Spleen (tissue), 11 donors: ENCODE measurements at regions not wholly inside any gene's neighbourhood (a gene's known extent, or its start where the extent isn't known, plus 50 kb on each side); places are given as distances from the start of the nearest gene placed in this dataset.

ENCODE experiments used
- DNase-seq: peaks from one replicate; pipeline ENCODE4 v3.0.0-alpha.2; 2020
- H3K27ac ChIP-seq, 8 donors: fragments of 200-600 bp; sonication (generic) in 7 of 8; 1 replicate in 4 of 8; 2 replicates in 4 of 8; pipeline versions ENCODE4 v1.5.0 to v1.8.0; 2016 to 2021; ENCODE audit warnings: inconsistent platforms in 4 of 8, mild to moderate bottlenecking in 4 of 8, moderate library complexity in 1 of 8
- H3K27me3 ChIP-seq, 7 donors: fragments of 200-600 bp; sonication (generic) in 6 of 7; replicated peaks in 1 of 7; 1 replicate in 4 of 7; 2 replicates in 3 of 7; pipeline versions ENCODE4 v1.5.0 to v1.8.0; 2016 to 2021; ENCODE audit warnings: inconsistent platforms in 3 of 7, mild to moderate bottlenecking in 1 of 7
- H3K36me3 ChIP-seq, 6 donors: fragments of 200-600 bp; sonication (generic) in 5 of 6; 1 replicate in 4 of 6; 2 replicates in 2 of 6; pipeline versions ENCODE4 v1.5.0 to v1.8.0; 2016 to 2021; ENCODE audit warnings: inconsistent platforms in 2 of 6
- H3K4me1 ChIP-seq, 6 donors: fragments of 200-600 bp; sonication (generic) in 5 of 6; 1 replicate in 3 of 6; 2 replicates in 3 of 6; pipeline versions ENCODE4 v1.5.0 to v1.8.0; 2016 to 2021; ENCODE audit warnings: inconsistent platforms in 3 of 6
- H3K4me3 ChIP-seq, 8 donors: fragments of 200-600 bp; sonication (generic) in 7 of 8; 1 replicate in 4 of 8; 2 replicates in 4 of 8; pipeline versions ENCODE4 v1.5.0 to v1.8.0; 2016 to 2021; ENCODE audit warnings: inconsistent platforms in 4 of 8, mild to moderate bottlenecking in 4 of 8, moderate library complexity in 2 of 8
- H3K9me3 ChIP-seq, 8 donors: fragments of 200-600 bp; sonication (generic) in 7 of 8; 1 replicate in 4 of 8; 2 replicates in 4 of 8; pipeline versions ENCODE4 v1.5.0 to v1.8.0; 2016 to 2021; ENCODE audit warnings: inconsistent platforms in 4 of 8
- POLR2A ChIP-seq, 3 donors: fragments of 450-650 bp; IDR thresholded peaks; one replicate each; pipeline ENCODE4 v1.5.1; 2017; ENCODE audit warnings: antibody characterized with exemption in 3 of 3, mild to moderate bottlenecking in 1 of 3
- POLR2AphosphoS5 ChIP-seq, 3 donors: sonication (generic); formaldehyde crosslinking; IDR thresholded peaks; one replicate each; pipeline ENCODE4 v1.5.1; 2017; ENCODE audit warnings: antibody characterized with exemption in 3 of 3
- WGBS, 5 donors: extraction: QIAGEN DNeasy Blood & Tissue Kit in 3 of 5; methylation state at CpG; one replicate each; pipeline versions ENCODE4 v1.1.5 to v1.1.7; 2013 to 2018; 5-methylcytosine and 5-hydroxymethylcytosine counted together
- intact Hi-C: fragments of 100-400 bp; cut with DNase I; formaldehyde crosslinking; loops from one replicate; pipeline ENCODE4 v1.15.0; 2023; ENCODE audit warnings: low total_unique reads
- TF ChIP-seq, protein P1 (sequence below), 11 experiments: fragments of 200-600 bp in 7 of 11; fragments of 450-650 bp in 4 of 11; sonication (generic) in 4 of 11; IDR thresholded peaks in 8 of 11; conservative IDR thresholded peaks in 3 of 11; 1 replicate in 7 of 11; 2 replicates in 4 of 11; pipeline versions ENCODE4 v1.4.0 to v1.8.0; 2016 to 2021; ENCODE audit warnings: antibody characterized with exemption in 11 of 11, inconsistent platforms in 4 of 11, mild to moderate bottlenecking in 1 of 11
- donor health status: healthy with polysubstance abuse.
- donor health status: DM: no; HTN: no; CAD: no; lungs with moderate emphysema.
- donor health status: DM: no; HTN: no; CAD: no.
- donor health status: Bipolar disorder and iron deficiency.
- donor health status: healthy.
- donor health status: DM: no; HTN: no; CAD: no.
- donor health status: DM: yes; HTN: yes; CAD: no.

DNA sequence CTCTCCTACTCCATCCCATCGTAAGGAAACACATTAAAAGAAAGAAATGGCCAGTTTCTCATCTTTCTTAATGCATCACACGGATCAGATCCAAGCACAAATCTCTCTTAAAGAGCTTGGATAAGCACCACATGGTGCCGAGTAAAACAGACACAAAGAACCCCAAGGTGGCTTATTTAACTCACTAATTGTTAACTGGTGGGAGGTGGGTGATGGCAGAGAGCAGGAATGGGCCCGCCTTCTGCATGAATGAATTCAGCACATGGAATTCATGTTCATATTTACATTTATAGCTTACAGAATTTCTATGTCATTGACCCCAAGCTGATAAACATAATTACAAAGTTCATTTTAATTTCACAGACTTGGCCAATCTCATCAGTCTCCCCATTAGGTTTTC lies 89.9 kb downstream of the MZT1 start:
- no peaks in the 10 kb centered on the region for H3K4me1 ChIP-seq
- 72 to 79% (median 77%) methylated on average over 4 of the region's 4 CpGs for WGBS, 5 donors
- H3K9me3 ChIP-seq: no peaks in the 10 kb centered on the region
- H3K36me3 ChIP-seq: no peaks in the 10 kb centered on the region
- H3K4me3 ChIP-seq: no peak overlapping the region
- H3K27me3 ChIP-seq: no peaks in the 10 kb centered on the region
- DNase-seq: no peak
- H3K27ac ChIP-seq: no peak overlapping the region
- TF ChIP-seq POLR2A (IDR thresholded peaks at IDR 0.05): no peak
- TF ChIP-seq, protein P1, sequence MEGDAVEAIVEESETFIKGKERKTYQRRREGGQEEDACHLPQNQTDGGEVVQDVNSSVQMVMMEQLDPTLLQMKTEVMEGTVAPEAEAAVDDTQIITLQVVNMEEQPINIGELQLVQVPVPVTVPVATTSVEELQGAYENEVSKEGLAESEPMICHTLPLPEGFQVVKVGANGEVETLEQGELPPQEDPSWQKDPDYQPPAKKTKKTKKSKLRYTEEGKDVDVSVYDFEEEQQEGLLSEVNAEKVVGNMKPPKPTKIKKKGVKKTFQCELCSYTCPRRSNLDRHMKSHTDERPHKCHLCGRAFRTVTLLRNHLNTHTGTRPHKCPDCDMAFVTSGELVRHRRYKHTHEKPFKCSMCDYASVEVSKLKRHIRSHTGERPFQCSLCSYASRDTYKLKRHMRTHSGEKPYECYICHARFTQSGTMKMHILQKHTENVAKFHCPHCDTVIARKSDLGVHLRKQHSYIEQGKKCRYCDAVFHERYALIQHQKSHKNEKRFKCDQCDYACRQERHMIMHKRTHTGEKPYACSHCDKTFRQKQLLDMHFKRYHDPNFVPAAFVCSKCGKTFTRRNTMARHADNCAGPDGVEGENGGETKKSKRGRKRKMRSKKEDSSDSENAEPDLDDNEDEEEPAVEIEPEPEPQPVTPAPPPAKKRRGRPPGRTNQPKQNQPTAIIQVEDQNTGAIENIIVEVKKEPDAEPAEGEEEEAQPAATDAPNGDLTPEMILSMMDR (IDR thresholded peaks at IDR 0.05 in 8 of 11, conservative IDR thresholded peaks at IDR 0.05 in 3 of 11): no peak
- no peak for TF ChIP-seq POLR2AphosphoS5 (IDR thresholded peaks at IDR 0.05)
- intact Hi-C loops: no loop called here

DNA sequence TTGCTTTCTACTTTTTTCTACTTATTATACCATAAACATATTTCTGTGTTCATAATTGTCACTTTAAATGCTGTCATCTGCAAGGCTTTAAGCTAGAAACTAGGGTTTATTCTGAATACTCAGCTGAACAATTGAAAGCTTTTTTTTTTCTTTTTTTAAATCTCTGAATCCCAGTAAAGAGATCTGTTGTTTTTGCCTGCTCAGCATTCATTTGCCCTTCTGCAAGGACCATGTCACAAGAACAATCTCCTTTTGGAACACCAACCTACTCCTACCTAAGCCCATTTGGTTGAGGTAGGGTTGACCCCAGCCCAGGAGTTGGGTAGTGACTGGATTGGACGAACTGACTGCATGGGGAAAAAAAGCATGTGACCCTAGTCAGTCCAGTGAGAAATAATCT lies 92.6 kb downstream of the MZT1 start:
- H3K36me3 ChIP-seq: no peaks in the 10 kb centered on the region
- H3K27ac ChIP-seq: no peak overlapping the region
- intact Hi-C loops: no loop called here
- no peaks in the 10 kb centered on the region for H3K4me1 ChIP-seq
- DNase-seq: no peak
- 71 to 91% (median 77%) methylated on average over 1 of the region's 1 CpG for WGBS, 5 donors
- H3K27me3 ChIP-seq: no peaks in the 10 kb centered on the region
- no peaks in the 10 kb centered on the region for H3K9me3 ChIP-seq
- no peak for TF ChIP-seq POLR2AphosphoS5 (IDR thresholded peaks at IDR 0.05)
- TF ChIP-seq, protein P1 (IDR thresholded peaks at IDR 0.05 in 8 of 11, conservative IDR thresholded peaks at IDR 0.05 in 3 of 11): no peak
- no peak for TF ChIP-seq POLR2A (IDR thresholded peaks at IDR 0.05)
- H3K4me3 ChIP-seq: no peak overlapping the region

DNA sequence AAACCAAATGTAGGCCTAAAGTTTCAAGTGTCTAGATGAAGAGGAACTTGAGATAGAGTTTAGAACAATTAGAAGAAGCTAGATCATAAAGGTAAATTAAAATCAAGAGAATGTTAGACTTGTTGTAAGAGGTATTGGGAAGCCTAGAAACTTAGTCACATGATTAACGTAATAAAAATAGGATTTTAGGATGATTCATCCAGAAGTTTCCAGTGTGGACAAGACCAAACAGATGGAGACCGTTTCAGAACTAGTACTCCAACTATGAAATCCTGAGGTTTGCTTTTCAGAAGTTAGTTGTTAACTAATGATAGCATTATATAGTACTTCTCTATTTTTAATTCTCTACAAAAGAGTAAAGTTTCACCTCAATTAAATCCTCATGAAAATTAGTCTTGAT lies 104.9 kb downstream of the MZT1 start:
- intact Hi-C loops: no loop called here
- 76 to 82% (median 78%) methylated on average over 2 of the region's 2 CpGs for WGBS, 5 donors
- no peaks in the 10 kb centered on the region for H3K36me3 ChIP-seq
- TF ChIP-seq POLR2AphosphoS5 (IDR thresholded peaks at IDR 0.05): no peak
- TF ChIP-seq, protein P1 (IDR thresholded peaks at IDR 0.05 in 8 of 11, conservative IDR thresholded peaks at IDR 0.05 in 3 of 11): no peak
- H3K4me1 ChIP-seq: no peaks in the 10 kb centered on the region
- no peak overlapping the region for H3K27ac ChIP-seq
- H3K4me3 ChIP-seq: no peak overlapping the region
- H3K27me3 ChIP-seq: no peaks in the 10 kb centered on the region
- no peaks in the 10 kb centered on the region for H3K9me3 ChIP-seq
- DNase-seq: no peak

DNA sequence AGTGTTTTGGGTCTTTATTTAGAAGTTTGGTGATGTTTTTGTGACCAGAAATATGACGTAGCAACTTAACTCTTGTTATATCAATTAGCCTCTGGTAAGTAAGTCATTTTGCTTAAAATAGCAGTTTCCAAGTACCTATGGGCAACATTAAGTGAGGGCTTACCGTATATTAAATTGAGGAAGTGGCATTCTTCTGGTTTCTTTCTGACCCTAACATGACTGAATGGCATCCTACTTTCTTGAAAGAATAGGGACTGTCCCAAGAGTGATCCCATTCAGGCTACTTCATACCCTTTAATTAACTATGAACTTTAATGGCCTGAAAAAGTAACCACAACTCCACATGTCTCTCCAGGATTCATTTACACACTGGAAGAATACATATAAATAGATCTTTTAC lies 106.6 kb downstream of the MZT1 start:
- intact Hi-C loops: no loop called here

More for the DNA sequence above, 106.6 kb downstream of the MZT1 start:
- no peaks in the 10 kb centered on the region for H3K27me3 ChIP-seq
- WGBS, 5 donors: 33 to 51% (median 39%) methylated on average over 2 of the region's 2 CpGs
- no peak overlapping the region for H3K27ac ChIP-seq
- H3K9me3 ChIP-seq: no peaks in the 10 kb centered on the region
- H3K4me3 ChIP-seq: no peak overlapping the region
- H3K4me1 ChIP-seq: no peaks in the 10 kb centered on the region
- DNase-seq: no peak
- TF ChIP-seq, protein P1 (IDR thresholded peaks at IDR 0.05 in 8 of 11, conservative IDR thresholded peaks at IDR 0.05 in 3 of 11): no peak
- TF ChIP-seq POLR2A (IDR thresholded peaks at IDR 0.05) (no peak), POLR2AphosphoS5 (IDR thresholded peaks at IDR 0.05) (no peak)
- H3K36me3 ChIP-seq: no peaks in the 10 kb centered on the region
